ENCODE measurements at regions not wholly inside any gene's neighbourhood (a gene's known extent, or its start where the extent isn't known, plus 50 kb on each side); places are given as distances from the start of the nearest gene placed in this dataset.

- H3K27ac ChIP-seq (ENCODE audit: extremely low read depth, low read depth, low read length): no peak overlapping the region
- H3K4me1 ChIP-seq (ENCODE audit: control insufficient read depth, insufficient read depth, low read length): no peaks in the 10 kb centered on the region
- no peaks in the 10 kb centered on the region for H3K36me3 ChIP-seq (ENCODE audit: control insufficient read depth in 2 of 2, insufficient read depth in 1 of 2, low read length in 2 of 2)
- ChIA-PET CTCF (interaction anchor here (0.6 to 0.7 kb wide), 2 partner anchors 17 to 284 kb away, joined by 3 to 4 read pairs; no protein-coding TSS in a partner anchor), POLR2A (no interaction called here)
- H3K9me3 ChIP-seq (ENCODE audit: control insufficient read depth, insufficient read depth, low read depth, low read length): no peaks in the 10 kb centered on the region
- TF ChIP-seq ZBTB7A (tag by site-specific recombination; IDR thresholded peaks at IDR 0.05; ENCODE audit: low read depth): no peak
- TF ChIP-seq HOXA7 (CRISPR knock-in tag; IDR thresholded peaks at IDR 0.05; ENCODE audit: borderline replicate concordance): no peak
- TF ChIP-seq, protein P1, sequence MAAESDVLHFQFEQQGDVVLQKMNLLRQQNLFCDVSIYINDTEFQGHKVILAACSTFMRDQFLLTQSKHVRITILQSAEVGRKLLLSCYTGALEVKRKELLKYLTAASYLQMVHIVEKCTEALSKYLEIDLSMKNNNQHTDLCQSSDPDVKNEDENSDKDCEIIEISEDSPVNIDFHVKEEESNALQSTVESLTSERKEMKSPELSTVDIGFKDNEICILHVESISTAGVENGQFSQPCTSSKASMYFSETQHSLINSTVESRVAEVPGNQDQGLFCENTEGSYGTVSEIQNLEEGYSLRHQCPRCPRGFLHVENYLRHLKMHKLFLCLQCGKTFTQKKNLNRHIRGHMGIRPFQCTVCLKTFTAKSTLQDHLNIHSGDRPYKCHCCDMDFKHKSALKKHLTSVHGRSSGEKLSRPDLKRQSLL (tag by site-specific recombination; IDR thresholded peaks at IDR 0.05): no peak
- H3K4me3 ChIP-seq (ENCODE audit: low read depth, low read length): no peak overlapping the region
Measured at GRCh38 chr18:28689588-28689987, 512.7 kb upstream of the CDH2 start.

- CTCF ChIA-PET: interaction anchor here (1.0 kb wide), 1 partner anchor 13 kb away, joined by 6 read pairs; no protein-coding TSS in a partner anchor
Measured at GRCh38 chr18:28684746-28685355, 507.9 kb upstream of the CDH2 start.

DNA sequence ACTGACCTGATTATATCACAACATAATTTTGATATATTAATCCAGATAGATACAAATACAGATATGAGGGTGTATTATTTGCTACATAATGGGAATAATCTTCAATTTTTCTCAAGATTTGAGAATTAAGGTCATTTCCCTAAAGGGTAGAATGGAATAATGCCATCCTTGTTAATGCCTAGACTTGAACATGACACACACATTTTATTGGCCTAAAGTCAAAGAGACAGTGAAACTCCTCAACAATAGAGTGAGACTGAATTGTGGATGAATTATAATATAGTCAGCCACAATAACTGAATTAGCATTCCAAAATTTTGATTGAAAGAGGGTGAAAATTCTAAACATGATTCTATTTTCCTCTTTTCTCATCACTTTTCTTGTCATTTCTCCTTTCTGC lies 506.0 kb upstream of the CDH2 start:
- ChIA-PET POLR2A (no interaction called here), CTCF (no interaction called here)
- no peak for TF ChIP-seq ZNF155 (tag by site-specific recombination; IDR thresholded peaks at IDR 0.05)
- no peak for TF ChIP-seq ZNF423 (tag by site-specific recombination; IDR thresholded peaks at IDR 0.05)
- TF ChIP-seq KLF8 (tag by site-specific recombination; IDR thresholded peaks at IDR 0.05): no peak
- TF ChIP-seq ZNF138 (tag by site-specific recombination; IDR thresholded peaks at IDR 0.05; ENCODE audit: borderline replicate concordance): no peak
- TF ChIP-seq, protein P2, sequence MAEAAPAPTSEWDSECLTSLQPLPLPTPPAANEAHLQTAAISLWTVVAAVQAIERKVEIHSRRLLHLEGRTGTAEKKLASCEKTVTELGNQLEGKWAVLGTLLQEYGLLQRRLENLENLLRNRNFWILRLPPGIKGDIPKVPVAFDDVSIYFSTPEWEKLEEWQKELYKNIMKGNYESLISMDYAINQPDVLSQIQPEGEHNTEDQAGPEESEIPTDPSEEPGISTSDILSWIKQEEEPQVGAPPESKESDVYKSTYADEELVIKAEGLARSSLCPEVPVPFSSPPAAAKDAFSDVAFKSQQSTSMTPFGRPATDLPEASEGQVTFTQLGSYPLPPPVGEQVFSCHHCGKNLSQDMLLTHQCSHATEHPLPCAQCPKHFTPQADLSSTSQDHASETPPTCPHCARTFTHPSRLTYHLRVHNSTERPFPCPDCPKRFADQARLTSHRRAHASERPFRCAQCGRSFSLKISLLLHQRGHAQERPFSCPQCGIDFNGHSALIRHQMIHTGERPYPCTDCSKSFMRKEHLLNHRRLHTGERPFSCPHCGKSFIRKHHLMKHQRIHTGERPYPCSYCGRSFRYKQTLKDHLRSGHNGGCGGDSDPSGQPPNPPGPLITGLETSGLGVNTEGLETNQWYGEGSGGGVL (tag by site-specific recombination; IDR thresholded peaks at IDR 0.05): no peak
- TF ChIP-seq, protein P3, sequence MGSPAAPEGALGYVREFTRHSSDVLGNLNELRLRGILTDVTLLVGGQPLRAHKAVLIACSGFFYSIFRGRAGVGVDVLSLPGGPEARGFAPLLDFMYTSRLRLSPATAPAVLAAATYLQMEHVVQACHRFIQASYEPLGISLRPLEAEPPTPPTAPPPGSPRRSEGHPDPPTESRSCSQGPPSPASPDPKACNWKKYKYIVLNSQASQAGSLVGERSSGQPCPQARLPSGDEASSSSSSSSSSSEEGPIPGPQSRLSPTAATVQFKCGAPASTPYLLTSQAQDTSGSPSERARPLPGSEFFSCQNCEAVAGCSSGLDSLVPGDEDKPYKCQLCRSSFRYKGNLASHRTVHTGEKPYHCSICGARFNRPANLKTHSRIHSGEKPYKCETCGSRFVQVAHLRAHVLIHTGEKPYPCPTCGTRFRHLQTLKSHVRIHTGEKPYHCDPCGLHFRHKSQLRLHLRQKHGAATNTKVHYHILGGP (tag by site-specific recombination; IDR thresholded peaks at IDR 0.05): no peak
- TF ChIP-seq ZNF311 (tag by site-specific recombination; IDR thresholded peaks at IDR 0.05; ENCODE audit: borderline replicate concordance): no peak
- TF ChIP-seq ZNF280C (tag by site-specific recombination; IDR thresholded peaks at IDR 0.05): no peak
- no peak for TF ChIP-seq ZNF677 (tag by site-specific recombination; IDR thresholded peaks at IDR 0.05)
- no peak overlapping the region for H3K27ac ChIP-seq (ENCODE audit: extremely low read depth, low read depth, low read length)
- H3K9me3 ChIP-seq (ENCODE audit: control insufficient read depth, insufficient read depth, low read depth, low read length): no peaks in the 10 kb centered on the region
- no peaks in the 10 kb centered on the region for H3K36me3 ChIP-seq (ENCODE audit: control insufficient read depth in 2 of 2, insufficient read depth in 1 of 2, low read length in 2 of 2)
- no peaks in the 10 kb centered on the region for H3K4me1 ChIP-seq (ENCODE audit: control insufficient read depth, insufficient read depth, low read length)
- H3K4me3 ChIP-seq (ENCODE audit: low read depth, low read length): no peak overlapping the region

More at GRCh38 chr18:28684746-28685355, 507.9 kb upstream of the CDH2 start:
- TF ChIP-seq, protein P4, sequence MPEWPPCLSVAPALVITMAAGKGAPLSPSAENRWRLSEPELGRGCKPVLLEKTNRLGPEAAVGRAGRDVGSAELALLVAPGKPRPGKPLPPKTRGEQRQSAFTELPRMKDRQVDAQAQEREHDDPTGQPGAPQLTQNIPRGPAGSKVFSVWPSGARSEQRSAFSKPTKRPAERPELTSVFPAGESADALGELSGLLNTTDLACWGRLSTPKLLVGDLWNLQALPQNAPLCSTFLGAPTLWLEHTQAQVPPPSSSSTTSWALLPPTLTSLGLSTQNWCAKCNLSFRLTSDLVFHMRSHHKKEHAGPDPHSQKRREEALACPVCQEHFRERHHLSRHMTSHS (tag by site-specific recombination; IDR thresholded peaks at IDR 0.05): no peak
- TF ChIP-seq ZNF600 (tag by site-specific recombination; IDR thresholded peaks at IDR 0.05): no peak
- no peak for TF ChIP-seq ZNF571 (tag by site-specific recombination; IDR thresholded peaks at IDR 0.05)
- TF ChIP-seq ZBTB20 (tag by site-specific recombination; IDR thresholded peaks at IDR 0.05): no peak
- TF ChIP-seq ZNF175 (tag by site-specific recombination; IDR thresholded peaks at IDR 0.05): no peak
- no peak for TF ChIP-seq ZNF530 (tag by site-specific recombination; IDR thresholded peaks at IDR 0.05; ENCODE audit: low read depth)
- no peak for TF ChIP-seq GLIS2 (tag by site-specific recombination; IDR thresholded peaks at IDR 0.05)
- Histone ChIP-seq H3K4me1 (ENCODE audit: control insufficient read depth, insufficient read depth, low read length) (no peaks in the 10 kb centered on the region), H3K4me3 (ENCODE audit: low read depth, low read length) (no peak overlapping the region), H3K36me3 (ENCODE audit: control insufficient read depth in 2 of 2, insufficient read depth in 1 of 2, low read length in 2 of 2) (no peaks in the 10 kb centered on the region), H3K9me3 (ENCODE audit: control insufficient read depth, insufficient read depth, low read depth, low read length) (no peaks in the 10 kb centered on the region), H3K27ac (ENCODE audit: extremely low read depth, low read depth, low read length) (no peak overlapping the region)
- POLR2A ChIA-PET: no interaction called here
